Suppressor macrophage treated with lipopolysaccharide for 4 hours (primary cell): ENCODE measurements at regions not wholly inside any gene's neighbourhood (a gene's known extent, or its start where the extent isn't known, plus 50 kb on each side); places are given as distances from the start of the nearest gene placed in this dataset.
"Not testable (repeated sequence)": the region's sequence is repeated elsewhere in the genome, so short reads cannot be mapped to it uniquely, and the experiment has no call there.

Experiments
- DNase-seq: peaks from one replicate; pipeline ENCODE4 v3.0.0-alpha.2; 2020

GRCh38 chr6:84579404-84579803, 185.0 kb downstream of the TBX18 start:
- DNase-seq: no peak

- no peak for DNase-seq
These were observed 188.4 kb downstream of the TBX18 start for GRCh38 chr6:84576029-84576428.

GRCh38 chr6:84575264-84575663, 189.1 kb downstream of the TBX18 start:
- no peak for DNase-seq

- DNase-seq: no peak
These were observed 194.5 kb downstream of the TBX18 start for GRCh38 chr6:84569882-84570281.

- DNase-seq: no peak
These were observed 195.4 kb downstream of the TBX18 start for GRCh38 chr6:84568971-84569370.

- not testable (repeated sequence) for DNase-seq
These were observed 198.7 kb downstream of the TBX18 start for GRCh38 chr6:84565718-84566117.

- DNase-seq: no peak
These were observed 203.7 kb downstream of the TBX18 start for GRCh38 chr6:84560436-84561390.

GRCh38 chr6:84556541-84557335, 207.7 kb downstream of the TBX18 start:
- DNase-seq: no peak

GRCh38 chr6:84554706-84555105, 209.7 kb downstream of the TBX18 start:
- DNase-seq: no peak

- DNase-seq: no peak
These were observed 210.3 kb downstream of the TBX18 start for GRCh38 chr6:84554074-84554473.

- no peak for DNase-seq
These were observed 210.9 kb downstream of the TBX18 start for GRCh38 chr6:84553527-84553926.

- DNase-seq: no peak
These were observed 212.6 kb downstream of the TBX18 start for GRCh38 chr6:84551797-84552196.

GRCh38 chr6:84549917-84550316, 214.5 kb downstream of the TBX18 start:
- no peak for DNase-seq

- no peak for DNase-seq
These were observed 217.0 kb downstream of the TBX18 start for GRCh38 chr6:84547341-84547801.

- no peak for DNase-seq
These were observed 217.9 kb downstream of the TBX18 start for GRCh38 chr6:84546427-84546914.

- no peak for DNase-seq
These were observed 225.1 kb downstream of the TBX18 start for GRCh38 chr6:84539122-84539856.

GRCh38 chr6:84536885-84537638, 227.3 kb downstream of the TBX18 start:
- no peak for DNase-seq

- no peak for DNase-seq
These were observed 236.2 kb downstream of the TBX18 start for GRCh38 chr6:84528201-84528600.

GRCh38 chr6:84526631-84527030, 237.8 kb downstream of the TBX18 start:
- no peak for DNase-seq

- DNase-seq: no peak
These were observed 238.5 kb downstream of the TBX18 start for GRCh38 chr6:84525907-84526306.

GRCh38 chr6:84524636-84525035, 239.8 kb downstream of the TBX18 start:
- no peak for DNase-seq

GRCh38 chr6:84522135-84522549, 242.3 kb downstream of the TBX18 start:
- no peak for DNase-seq
